H1 (cell line): ENCODE measurements at regions not wholly inside any gene's neighbourhood (a gene's known extent, or its start where the extent isn't known, plus 50 kb on each side); places are given as distances from the start of the nearest gene placed in this dataset.

Source experiments
- CEBPB ChIP-seq: IDR thresholded peaks from 2 replicates; pipeline ENCODE4 v1.6.1; 2012; ENCODE audit warnings: low read depth, low read length
- GABPA ChIP-seq: IDR thresholded peaks from 2 replicates; pipeline ENCODE4 v1.6.1; 2011; ENCODE audit warnings: mild to moderate bottlenecking, low read length, moderate library complexity, borderline replicate concordance; ENCODE audit not compliant: insufficient read depth
- RAD21 ChIP-seq, 2 experiments: IDR thresholded peaks in 1 of 2; conservative IDR thresholded peaks in 1 of 2; 2 replicates each; pipeline ENCODE4 v1.6.1; 2011; ENCODE audit warnings: low read depth in 2 of 2, low read length in 2 of 2, improper control_type of control experiment in 1 of 2, inconsistent platforms in 1 of 2, mild to moderate bottlenecking in 1 of 2, moderate library complexity in 1 of 2
- ZNF274 ChIP-seq: IDR thresholded peaks from 2 replicates; pipeline ENCODE4 v1.7.0; 2012; ENCODE audit warnings: low read length, borderline replicate concordance; ENCODE audit errors: extremely low read depth

DNA sequence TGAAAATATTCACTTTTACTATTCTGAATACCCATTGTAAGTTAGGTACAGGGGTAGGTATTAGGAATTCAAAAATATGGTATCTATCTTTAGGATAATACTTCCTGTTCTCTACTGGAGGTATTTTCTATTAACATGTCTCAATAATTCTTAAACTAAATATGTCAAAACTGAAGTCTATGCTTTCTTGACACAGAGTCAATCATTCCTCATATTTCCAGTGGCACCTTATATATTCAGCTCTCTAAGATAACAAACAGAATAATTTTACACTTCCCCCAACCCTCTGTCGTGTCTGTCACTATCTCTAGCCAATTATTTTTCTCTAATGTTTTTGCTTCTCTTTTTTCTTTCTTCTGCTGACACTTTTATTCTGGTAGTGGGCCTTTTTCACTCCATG is 138.9 kb downstream of the TMEM26 start:
- TF ChIP-seq ZNF274 (no peak), RAD21 (IDR thresholded peaks at IDR 0.05 in 1 of 2, conservative IDR thresholded peaks at IDR 0.05 in 1 of 2; ENCODE audit: low read depth in 2 of 2, low read length in 2 of 2) (no peak), GABPA (no peak), CEBPB (no peak)
